ENCODE measurements at regions not wholly inside any gene's neighbourhood (a gene's known extent, or its start where the extent isn't known, plus 50 kb on each side); places are given as distances from the start of the nearest gene placed in this dataset.

DNA sequence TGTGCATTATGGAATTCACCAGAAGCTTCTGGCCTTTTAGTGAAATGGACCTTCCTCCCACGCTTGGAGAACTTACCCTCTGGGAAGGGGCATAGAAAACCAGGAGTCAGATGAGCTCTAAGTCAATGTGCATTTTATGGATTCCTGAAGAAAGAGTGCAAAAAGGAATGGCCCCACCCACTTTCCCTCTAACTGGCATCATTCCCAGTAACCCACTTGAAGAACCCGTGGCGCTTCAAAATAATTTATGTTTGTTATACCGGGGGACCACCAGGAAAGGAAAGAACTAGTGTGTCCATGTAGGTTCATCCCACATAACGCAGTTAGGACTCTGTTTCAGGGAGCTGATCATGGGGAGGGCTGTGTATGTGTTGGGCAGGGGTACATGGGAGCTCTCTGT lies 1153.4 kb downstream of the TMEM121 start:
- Mint-ChIP-seq H3K36me3 (ENCODE audit: unreplicated experiment) (no peaks in the 10 kb centered on the region), H3K27me3 (ENCODE audit: unreplicated experiment) (no peaks in the 10 kb centered on the region), H3K9me3 (ENCODE audit: unreplicated experiment) (peaks cover 45% of the 10 kb centered on the region), H3K4me1 (ENCODE audit: unreplicated experiment) (no peaks in the 10 kb centered on the region), H3K4me3 (ENCODE audit: unreplicated experiment) (no peak overlapping the region), H3K27ac (ENCODE audit: unreplicated experiment) (no peak overlapping the region)
- DNase-seq (ENCODE audit: extremely low spot score, unreplicated experiment), result no peak
- TF ChIP-seq, protein P1, sequence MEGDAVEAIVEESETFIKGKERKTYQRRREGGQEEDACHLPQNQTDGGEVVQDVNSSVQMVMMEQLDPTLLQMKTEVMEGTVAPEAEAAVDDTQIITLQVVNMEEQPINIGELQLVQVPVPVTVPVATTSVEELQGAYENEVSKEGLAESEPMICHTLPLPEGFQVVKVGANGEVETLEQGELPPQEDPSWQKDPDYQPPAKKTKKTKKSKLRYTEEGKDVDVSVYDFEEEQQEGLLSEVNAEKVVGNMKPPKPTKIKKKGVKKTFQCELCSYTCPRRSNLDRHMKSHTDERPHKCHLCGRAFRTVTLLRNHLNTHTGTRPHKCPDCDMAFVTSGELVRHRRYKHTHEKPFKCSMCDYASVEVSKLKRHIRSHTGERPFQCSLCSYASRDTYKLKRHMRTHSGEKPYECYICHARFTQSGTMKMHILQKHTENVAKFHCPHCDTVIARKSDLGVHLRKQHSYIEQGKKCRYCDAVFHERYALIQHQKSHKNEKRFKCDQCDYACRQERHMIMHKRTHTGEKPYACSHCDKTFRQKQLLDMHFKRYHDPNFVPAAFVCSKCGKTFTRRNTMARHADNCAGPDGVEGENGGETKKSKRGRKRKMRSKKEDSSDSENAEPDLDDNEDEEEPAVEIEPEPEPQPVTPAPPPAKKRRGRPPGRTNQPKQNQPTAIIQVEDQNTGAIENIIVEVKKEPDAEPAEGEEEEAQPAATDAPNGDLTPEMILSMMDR (IDR thresholded peaks at IDR 0.05), result no peak

DNA sequence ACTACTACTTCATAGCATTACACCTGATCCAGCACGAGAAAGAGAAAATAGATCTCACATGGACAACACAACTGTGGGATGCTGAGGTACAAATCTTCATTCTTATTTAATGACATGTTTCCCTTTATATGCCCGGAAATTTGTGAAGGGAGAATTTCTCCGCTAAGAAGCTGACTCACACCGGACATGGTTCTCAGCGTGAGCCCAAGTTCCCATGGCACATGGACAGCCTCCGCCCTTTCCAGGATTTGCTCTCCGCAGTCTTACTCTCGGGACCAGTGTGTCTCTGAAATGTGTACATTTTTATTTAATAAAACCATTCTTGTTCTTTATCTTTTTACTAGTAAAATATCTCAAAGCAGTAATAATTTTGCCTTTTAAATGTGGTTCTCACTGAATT lies 1154.8 kb downstream of the TMEM121 start:
- TF ChIP-seq, protein P1 (IDR thresholded peaks at IDR 0.05), result no peak
- H3K36me3 Mint-ChIP-seq (ENCODE audit: unreplicated experiment), result no peaks in the 10 kb centered on the region
- no peak overlapping the region for H3K4me3 Mint-ChIP-seq (ENCODE audit: unreplicated experiment)
- no peak overlapping the region for H3K27ac Mint-ChIP-seq (ENCODE audit: unreplicated experiment)
- no peaks in the 10 kb centered on the region for H3K27me3 Mint-ChIP-seq (ENCODE audit: unreplicated experiment)
- H3K9me3 Mint-ChIP-seq (ENCODE audit: unreplicated experiment), result peaks cover 51% of the 10 kb centered on the region
- no peak for DNase-seq (ENCODE audit: extremely low spot score, unreplicated experiment)
- no peaks in the 10 kb centered on the region for H3K4me1 Mint-ChIP-seq (ENCODE audit: unreplicated experiment)

DNA sequence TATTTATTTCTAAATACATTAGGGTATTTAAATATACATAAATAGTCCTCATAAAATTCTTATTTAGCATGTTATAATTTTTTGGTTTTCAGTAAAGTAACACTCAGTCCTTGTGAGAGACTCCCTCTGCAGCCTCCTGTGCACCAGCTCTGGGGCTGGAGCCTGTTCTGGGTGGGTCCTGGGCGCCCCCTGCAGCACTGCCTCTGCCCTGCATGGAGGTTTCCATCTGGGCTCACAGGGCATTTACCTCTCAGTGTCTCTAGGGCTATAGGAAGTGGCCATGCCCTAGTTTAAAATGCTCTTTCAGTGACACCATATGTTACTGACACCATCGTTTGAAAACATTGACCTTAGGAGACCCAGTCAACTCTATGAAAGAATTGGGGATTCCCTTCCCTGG lies 1155.2 kb downstream of the TMEM121 start:
- TF ChIP-seq, protein P1 (IDR thresholded peaks at IDR 0.05), result no peak
- H3K9me3 Mint-ChIP-seq (ENCODE audit: unreplicated experiment), result peaks cover 51% of the 10 kb centered on the region
- H3K27me3 Mint-ChIP-seq (ENCODE audit: unreplicated experiment), result no peaks in the 10 kb centered on the region
- H3K27ac Mint-ChIP-seq (ENCODE audit: unreplicated experiment), result no peak overlapping the region
- no peaks in the 10 kb centered on the region for H3K4me1 Mint-ChIP-seq (ENCODE audit: unreplicated experiment)
- no peak for DNase-seq (ENCODE audit: extremely low spot score, unreplicated experiment)
- H3K36me3 Mint-ChIP-seq (ENCODE audit: unreplicated experiment), result no peaks in the 10 kb centered on the region
- H3K4me3 Mint-ChIP-seq (ENCODE audit: unreplicated experiment), result no peak overlapping the region

DNA sequence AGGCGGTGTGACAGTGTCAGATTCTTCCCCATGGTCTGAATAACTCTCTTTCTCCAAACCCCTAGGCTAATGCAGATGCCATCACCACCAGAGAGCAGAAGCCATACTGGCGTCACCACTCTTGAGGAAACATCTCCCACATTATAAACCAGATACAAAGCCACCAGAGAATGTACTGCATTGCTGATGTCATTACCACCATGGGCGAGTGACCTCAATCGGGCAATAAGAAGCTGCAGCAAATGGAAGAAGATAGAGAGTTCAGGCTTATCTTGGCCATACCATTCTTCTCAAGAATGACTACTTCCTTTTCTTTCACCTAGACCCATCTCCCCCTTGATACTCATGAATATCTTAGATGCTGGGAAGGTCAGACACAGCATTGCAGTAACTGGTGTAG lies 1157.2 kb downstream of the TMEM121 start:
- peaks cover 52% of the 10 kb centered on the region for H3K9me3 Mint-ChIP-seq (ENCODE audit: unreplicated experiment)
- DNase-seq (ENCODE audit: extremely low spot score, unreplicated experiment), result no peak
- no peaks in the 10 kb centered on the region for H3K4me1 Mint-ChIP-seq (ENCODE audit: unreplicated experiment)
- no peaks in the 10 kb centered on the region for H3K36me3 Mint-ChIP-seq (ENCODE audit: unreplicated experiment)
- H3K4me3 Mint-ChIP-seq (ENCODE audit: unreplicated experiment), result no peak overlapping the region
- no peaks in the 10 kb centered on the region for H3K27me3 Mint-ChIP-seq (ENCODE audit: unreplicated experiment)
- TF ChIP-seq, protein P1 (IDR thresholded peaks at IDR 0.05), result no peak
- H3K27ac Mint-ChIP-seq (ENCODE audit: unreplicated experiment), result no peak overlapping the region

DNA sequence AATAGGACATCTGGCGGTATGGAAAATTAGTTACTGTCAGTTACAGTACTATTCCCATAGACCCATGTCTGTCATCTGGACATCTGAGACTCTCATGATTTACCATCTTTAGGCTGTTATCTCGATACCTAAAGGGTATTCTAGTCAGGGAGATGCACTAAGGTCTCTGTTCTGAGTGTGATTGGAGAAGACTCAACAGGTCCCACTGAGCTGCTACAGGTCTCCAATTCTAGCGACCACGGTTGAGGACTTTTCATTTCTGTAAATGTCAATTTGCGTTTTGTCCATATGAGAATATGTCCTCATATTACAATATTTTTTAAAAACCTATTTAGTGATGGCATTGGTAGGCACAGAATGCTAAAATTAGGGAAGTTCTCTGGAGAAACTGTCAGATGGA lies 1160.2 kb downstream of the TMEM121 start:
- H3K4me3 Mint-ChIP-seq (ENCODE audit: unreplicated experiment), result no peak overlapping the region
- TF ChIP-seq, protein P1 (IDR thresholded peaks at IDR 0.05), result no peak
- DNase-seq (ENCODE audit: extremely low spot score, unreplicated experiment), result no peak
- H3K36me3 Mint-ChIP-seq (ENCODE audit: unreplicated experiment), result no peaks in the 10 kb centered on the region
- H3K27me3 Mint-ChIP-seq (ENCODE audit: unreplicated experiment), result no peaks in the 10 kb centered on the region
- no peak overlapping the region for H3K27ac Mint-ChIP-seq (ENCODE audit: unreplicated experiment)
- no peaks in the 10 kb centered on the region for H3K4me1 Mint-ChIP-seq (ENCODE audit: unreplicated experiment)
- peaks cover 53% of the 10 kb centered on the region for H3K9me3 Mint-ChIP-seq (ENCODE audit: unreplicated experiment)

Data from osteocyte (in vitro differentiated cells).